Stomach (tissue), 8 donors: ENCODE measurements at regions not wholly inside any gene's neighbourhood (a gene's known extent, or its start where the extent isn't known, plus 50 kb on each side); places are given as distances from the start of the nearest gene placed in this dataset.

ENCODE experiments used
- DNase-seq, 2 donors: peaks; one replicate each; pipeline versions ENCODE4 v3.0.0 to v3.0.0-alpha.2; 2013 to 2019
- H3K27ac ChIP-seq, 5 donors: fragments of 200-600 bp in 4 of 5; sonication (generic) in 4 of 5; one replicate each; pipeline ENCODE4 v1.5.1; 2013 to 2019; ENCODE audit warnings: mild to moderate bottlenecking in 1 of 5, moderate library complexity in 1 of 5
- H3K27me3 ChIP-seq, 3 donors: fragments of 200-600 bp; sonication (generic); one replicate each; pipeline ENCODE4 v1.5.1; 2017 to 2019; ENCODE audit warnings: mixed run types in 1 of 3
- H3K36me3 ChIP-seq, 4 donors: fragments of 200-600 bp; sonication (generic); 1 replicate in 3 of 4; 2 replicates in 1 of 4; pipeline ENCODE4 v1.5.1; 2016 to 2019
- H3K4me1 ChIP-seq, 4 donors: fragments of 200-600 bp; sonication (generic); one replicate each; pipeline ENCODE4 v1.5.1; 2016 to 2019
- H3K4me3 ChIP-seq, 4 donors: fragments of 200-600 bp; sonication (generic) in 3 of 4; one replicate each; pipeline ENCODE4 v1.5.1; 2016 to 2019; ENCODE audit warnings: mild to moderate bottlenecking in 1 of 4
- H3K9me3 ChIP-seq, 4 donors: fragments of 200-600 bp; sonication (generic); one replicate each; pipeline ENCODE4 v1.5.1; 2016 to 2019
- CTCF ChIP-seq, 7 experiments: fragments of 450-650 bp in 4 of 7; fragments of 200-600 bp in 3 of 7; sonication (generic) in 3 of 7; IDR thresholded peaks; one replicate each; pipeline ENCODE4 v1.5.1; 2016 to 2019; ENCODE audit warnings: antibody characterized with exemption in 7 of 7, control low read depth in 2 of 7, mild to moderate bottlenecking in 1 of 7
- EP300 ChIP-seq: sonication (generic); formaldehyde crosslinking; IDR thresholded peaks from one replicate; pipeline ENCODE4 v1.6.1; 2017; ENCODE audit warnings: antibody characterized with exemption
- POLR2A ChIP-seq, 4 donors: fragments of 450-650 bp; IDR thresholded peaks; one replicate each; pipeline ENCODE4 v1.6.1; 2016; ENCODE audit warnings: antibody characterized with exemption in 4 of 4, control low read depth in 2 of 4, mild to moderate bottlenecking in 1 of 4, moderate library complexity in 1 of 4
- POLR2AphosphoS5 ChIP-seq, 3 donors: sonication (generic); formaldehyde crosslinking; IDR thresholded peaks; one replicate each; pipeline ENCODE4 v1.6.1; 2016; ENCODE audit warnings: antibody characterized with exemption in 3 of 3
- WGBS, 5 donors: extraction: QIAGEN DNeasy Blood & Tissue Kit in 3 of 5; methylation state at CpG; one replicate each; pipeline versions ENCODE4 v1.1.5 to v1.1.7; 2013 to 2018; 5-methylcytosine and 5-hydroxymethylcytosine counted together
- intact Hi-C: fragments of 100-400 bp; cut with DNase I; formaldehyde crosslinking; loops from one replicate; pipeline ENCODE4 v1.15.1; 2023; ENCODE audit warnings: low total_unique reads
- donor health status: healthy with polysubstance abuse.
- donor health status: Bipolar disorder and iron deficiency.
- donor health status: healthy.

- Histone ChIP-seq H3K27ac (no peak overlapping the region), H3K9me3 (no peaks in the 10 kb centered on the region), H3K4me3 (no peak overlapping the region), H3K27me3 (no peaks in the 10 kb centered on the region), H3K36me3 (no peaks in the 10 kb centered on the region), H3K4me1 (no peaks in the 10 kb centered on the region)
- DNase-seq: no peak
- TF ChIP-seq EP300 (no peak), CTCF (IDR thresholded peaks at IDR 0.05) (no peak), POLR2A (IDR thresholded peaks at IDR 0.05) (no peak), POLR2AphosphoS5 (IDR thresholded peaks at IDR 0.05) (no peak)
- intact Hi-C loops: no loop called here
- 39 to 50% (median 44%) methylated on average over 2 of the region's 2 CpGs for WGBS, 5 donors
These were observed 175.3 kb downstream of the BCOR start for GRCh38 chrX:39922488-39922887.

GRCh38 chrX:39922926-39923325 is 174.8 kb downstream of the BCOR start:
- Histone ChIP-seq H3K9me3 (no peaks in the 10 kb centered on the region), H3K4me1 (no peaks in the 10 kb centered on the region), H3K36me3 (no peaks in the 10 kb centered on the region), H3K27me3 (no peaks in the 10 kb centered on the region), H3K4me3 (no peak overlapping the region), H3K27ac (no peak overlapping the region)
- intact Hi-C loops: no loop called here
- TF ChIP-seq EP300: no peak
- no peak for TF ChIP-seq POLR2A (IDR thresholded peaks at IDR 0.05)
- TF ChIP-seq CTCF (IDR thresholded peaks at IDR 0.05): no peak
- TF ChIP-seq POLR2AphosphoS5 (IDR thresholded peaks at IDR 0.05): no peak
- WGBS, 5 donors: 63 to 100% (median 81%) methylated on average over 1 to 8 of the region's 8 CpGs
- DNase-seq: no peak

GRCh38 chrX:39927380-39927779 is 170.4 kb downstream of the BCOR start:
- 77 to 94% (median 87%) methylated on average over 4 of the region's 4 CpGs for WGBS, 5 donors
- H3K4me3 ChIP-seq: no peak overlapping the region
- no peak for DNase-seq
- no peaks in the 10 kb centered on the region for H3K36me3 ChIP-seq
- intact Hi-C loops: no loop called here
- no peaks in the 10 kb centered on the region for H3K4me1 ChIP-seq
- no peak for TF ChIP-seq CTCF (IDR thresholded peaks at IDR 0.05)
- no peak for TF ChIP-seq POLR2A (IDR thresholded peaks at IDR 0.05)
- no peak for TF ChIP-seq POLR2AphosphoS5 (IDR thresholded peaks at IDR 0.05)
- no peak for TF ChIP-seq EP300
- H3K9me3 ChIP-seq: no peaks in the 10 kb centered on the region
- no peak overlapping the region for H3K27ac ChIP-seq
- peaks cover 0 to 4% (median 0%) of the 10 kb centered on the region in 3 donors for H3K27me3 ChIP-seq

DNA sequence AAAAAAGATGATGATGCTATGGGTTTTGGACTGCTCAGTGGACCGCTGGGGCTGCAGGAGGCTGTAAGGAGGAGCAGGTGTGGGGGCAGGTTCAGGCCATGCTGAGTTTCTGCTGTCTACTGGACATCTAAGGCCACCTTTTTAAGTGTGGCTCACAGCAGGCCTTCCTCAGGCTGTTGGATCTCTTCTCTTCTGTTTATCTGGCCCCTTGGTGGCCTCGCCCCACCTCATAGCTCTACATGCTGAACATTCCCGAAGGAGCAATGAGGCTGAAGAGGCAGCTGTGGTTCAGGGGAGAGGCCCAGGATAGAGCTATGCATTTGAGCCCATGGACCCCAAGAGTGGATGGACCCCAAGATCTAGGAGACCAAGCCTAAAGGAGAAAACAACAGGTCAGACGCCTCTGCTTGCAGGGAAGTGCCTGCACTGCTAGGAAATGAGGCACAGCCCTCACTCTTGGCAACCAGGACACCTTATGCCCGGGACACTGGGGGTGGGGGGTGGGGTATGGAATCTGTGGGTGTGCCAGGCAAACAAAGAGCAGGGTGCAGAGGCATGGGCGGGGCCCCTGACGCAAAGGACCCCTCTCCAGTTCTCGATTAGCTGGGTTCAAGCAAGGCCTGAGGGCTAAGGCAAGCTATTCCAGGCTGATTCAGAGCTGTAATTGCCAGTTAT is 168.9 kb downstream of the BCOR start:
- no peak overlapping the region for H3K4me3 ChIP-seq
- H3K9me3 ChIP-seq: no peaks in the 10 kb centered on the region
- no peak for TF ChIP-seq POLR2A (IDR thresholded peaks at IDR 0.05)
- no peak for TF ChIP-seq POLR2AphosphoS5 (IDR thresholded peaks at IDR 0.05)
- no peak for TF ChIP-seq CTCF (IDR thresholded peaks at IDR 0.05)
- TF ChIP-seq EP300: no peak
- no peaks in the 10 kb centered on the region for H3K4me1 ChIP-seq
- DNase-seq: peak in 1 of 2 donors; percentile 39
- intact Hi-C loops: no loop called here
- H3K36me3 ChIP-seq: no peaks in the 10 kb centered on the region
- 44 to 76% (median 57%) methylated on average over 7 to 8 of the region's 8 CpGs for WGBS, 5 donors
- no peak overlapping the region for H3K27ac ChIP-seq
- peaks cover 0 to 4% (median 0%) of the 10 kb centered on the region in 3 donors for H3K27me3 ChIP-seq
